ENCODE measurements at regions not wholly inside any gene's neighbourhood (a gene's known extent, or its start where the extent isn't known, plus 50 kb on each side); places are given as distances from the start of the nearest gene placed in this dataset.

GRCh38 chr1:30283199-30283962 is 440.0 kb downstream of the MATN1 start:
- no peak for TF ChIP-seq CTCF (IDR thresholded peaks at IDR 0.05)
- no peak for TF ChIP-seq POLR2A (IDR thresholded peaks at IDR 0.05)
